ENCODE measurements at regions not wholly inside any gene's neighbourhood (a gene's known extent, or its start where the extent isn't known, plus 50 kb on each side); places are given as distances from the start of the nearest gene placed in this dataset.

DNA sequence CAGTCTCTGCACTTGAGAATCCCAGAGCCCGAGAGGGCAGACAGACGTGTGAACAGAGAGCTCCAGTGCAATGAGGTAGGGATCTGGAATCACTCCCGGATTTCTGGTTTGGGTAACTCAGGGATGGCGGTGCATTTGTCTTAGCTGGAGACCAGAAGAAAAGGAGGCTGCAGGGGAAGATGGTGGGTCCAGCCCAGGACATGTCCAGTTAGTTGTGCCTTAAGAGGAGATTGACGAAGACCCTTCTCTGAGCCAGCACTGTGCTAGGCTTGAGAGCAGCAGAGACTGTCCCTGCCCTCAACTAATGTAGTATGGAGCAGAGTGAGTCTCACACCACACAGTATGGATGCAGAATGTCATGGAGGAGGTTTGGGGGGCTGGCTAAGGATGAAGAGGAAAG is 150.6 kb upstream of the COPS8 start:
- TF ChIP-seq POLR2AphosphoS5 (IDR thresholded peaks at IDR 0.05) (no peak), SMC3 (conservative IDR thresholded peaks at IDR 0.05; ENCODE audit: poor library complexity) (no peak), RAD21 (conservative IDR thresholded peaks at IDR 0.05) (no peak), EZH2 (IDR thresholded peaks at IDR 0.05; ENCODE audit: borderline replicate concordance, insufficient read depth, low read length, poor library complexity, severe bottlenecking) (no peak), EP300 (conservative IDR thresholded peaks at IDR 0.05; ENCODE audit: poor library complexity, severe bottlenecking) (no peak), TAF1 (IDR thresholded peaks at IDR 0.05; ENCODE audit: low read depth) (no peak), MXI1 (conservative IDR thresholded peaks at IDR 0.05; ENCODE audit: poor library complexity, severe bottlenecking) (no peak)
- TF ChIP-seq, protein P1, sequence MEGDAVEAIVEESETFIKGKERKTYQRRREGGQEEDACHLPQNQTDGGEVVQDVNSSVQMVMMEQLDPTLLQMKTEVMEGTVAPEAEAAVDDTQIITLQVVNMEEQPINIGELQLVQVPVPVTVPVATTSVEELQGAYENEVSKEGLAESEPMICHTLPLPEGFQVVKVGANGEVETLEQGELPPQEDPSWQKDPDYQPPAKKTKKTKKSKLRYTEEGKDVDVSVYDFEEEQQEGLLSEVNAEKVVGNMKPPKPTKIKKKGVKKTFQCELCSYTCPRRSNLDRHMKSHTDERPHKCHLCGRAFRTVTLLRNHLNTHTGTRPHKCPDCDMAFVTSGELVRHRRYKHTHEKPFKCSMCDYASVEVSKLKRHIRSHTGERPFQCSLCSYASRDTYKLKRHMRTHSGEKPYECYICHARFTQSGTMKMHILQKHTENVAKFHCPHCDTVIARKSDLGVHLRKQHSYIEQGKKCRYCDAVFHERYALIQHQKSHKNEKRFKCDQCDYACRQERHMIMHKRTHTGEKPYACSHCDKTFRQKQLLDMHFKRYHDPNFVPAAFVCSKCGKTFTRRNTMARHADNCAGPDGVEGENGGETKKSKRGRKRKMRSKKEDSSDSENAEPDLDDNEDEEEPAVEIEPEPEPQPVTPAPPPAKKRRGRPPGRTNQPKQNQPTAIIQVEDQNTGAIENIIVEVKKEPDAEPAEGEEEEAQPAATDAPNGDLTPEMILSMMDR (IDR thresholded peaks at IDR 0.05; ENCODE audit: poor library complexity, severe bottlenecking): no peak
- TF ChIP-seq, protein P2, sequence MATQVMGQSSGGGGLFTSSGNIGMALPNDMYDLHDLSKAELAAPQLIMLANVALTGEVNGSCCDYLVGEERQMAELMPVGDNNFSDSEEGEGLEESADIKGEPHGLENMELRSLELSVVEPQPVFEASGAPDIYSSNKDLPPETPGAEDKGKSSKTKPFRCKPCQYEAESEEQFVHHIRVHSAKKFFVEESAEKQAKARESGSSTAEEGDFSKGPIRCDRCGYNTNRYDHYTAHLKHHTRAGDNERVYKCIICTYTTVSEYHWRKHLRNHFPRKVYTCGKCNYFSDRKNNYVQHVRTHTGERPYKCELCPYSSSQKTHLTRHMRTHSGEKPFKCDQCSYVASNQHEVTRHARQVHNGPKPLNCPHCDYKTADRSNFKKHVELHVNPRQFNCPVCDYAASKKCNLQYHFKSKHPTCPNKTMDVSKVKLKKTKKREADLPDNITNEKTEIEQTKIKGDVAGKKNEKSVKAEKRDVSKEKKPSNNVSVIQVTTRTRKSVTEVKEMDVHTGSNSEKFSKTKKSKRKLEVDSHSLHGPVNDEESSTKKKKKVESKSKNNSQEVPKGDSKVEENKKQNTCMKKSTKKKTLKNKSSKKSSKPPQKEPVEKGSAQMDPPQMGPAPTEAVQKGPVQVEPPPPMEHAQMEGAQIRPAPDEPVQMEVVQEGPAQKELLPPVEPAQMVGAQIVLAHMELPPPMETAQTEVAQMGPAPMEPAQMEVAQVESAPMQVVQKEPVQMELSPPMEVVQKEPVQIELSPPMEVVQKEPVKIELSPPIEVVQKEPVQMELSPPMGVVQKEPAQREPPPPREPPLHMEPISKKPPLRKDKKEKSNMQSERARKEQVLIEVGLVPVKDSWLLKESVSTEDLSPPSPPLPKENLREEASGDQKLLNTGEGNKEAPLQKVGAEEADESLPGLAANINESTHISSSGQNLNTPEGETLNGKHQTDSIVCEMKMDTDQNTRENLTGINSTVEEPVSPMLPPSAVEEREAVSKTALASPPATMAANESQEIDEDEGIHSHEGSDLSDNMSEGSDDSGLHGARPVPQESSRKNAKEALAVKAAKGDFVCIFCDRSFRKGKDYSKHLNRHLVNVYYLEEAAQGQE (IDR thresholded peaks at IDR 0.05; ENCODE audit: borderline replicate concordance): no peak

Data from neural cell (in vitro differentiated cells).